GM12874 (cell line): ENCODE measurements at regions not wholly inside any gene's neighbourhood (a gene's known extent, or its start where the extent isn't known, plus 50 kb on each side); places are given as distances from the start of the nearest gene placed in this dataset.

ENCODE experiments used
- TF ChIP-seq, protein P1 (sequence below): IDR thresholded peaks from 2 replicates; pipeline ENCODE4 v1.5.1; 2011; ENCODE audit warnings: low read depth, mild to moderate bottlenecking, control low read depth, low read length, moderate library complexity; ENCODE audit not compliant: insufficient read depth

DNA sequence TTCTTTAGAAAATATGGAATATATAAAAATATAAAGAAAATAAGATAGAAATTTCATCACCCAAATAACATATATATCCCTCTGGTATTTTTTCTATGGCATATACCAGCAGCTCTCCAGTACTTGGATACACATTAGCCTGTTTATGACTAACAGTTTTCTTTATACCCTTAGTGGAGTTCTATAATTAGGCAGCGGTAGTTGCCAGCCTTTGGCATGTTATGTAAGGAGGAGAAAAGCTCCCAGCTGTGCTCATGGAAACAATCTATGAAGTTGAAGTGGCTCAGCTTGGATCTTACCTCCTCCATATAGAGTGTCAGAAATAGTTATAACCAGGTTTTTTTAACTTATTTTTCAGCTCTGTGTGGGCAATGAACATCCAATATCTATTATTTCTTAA is 1636.8 kb downstream of the AMY1C start:
- TF ChIP-seq, protein P1, sequence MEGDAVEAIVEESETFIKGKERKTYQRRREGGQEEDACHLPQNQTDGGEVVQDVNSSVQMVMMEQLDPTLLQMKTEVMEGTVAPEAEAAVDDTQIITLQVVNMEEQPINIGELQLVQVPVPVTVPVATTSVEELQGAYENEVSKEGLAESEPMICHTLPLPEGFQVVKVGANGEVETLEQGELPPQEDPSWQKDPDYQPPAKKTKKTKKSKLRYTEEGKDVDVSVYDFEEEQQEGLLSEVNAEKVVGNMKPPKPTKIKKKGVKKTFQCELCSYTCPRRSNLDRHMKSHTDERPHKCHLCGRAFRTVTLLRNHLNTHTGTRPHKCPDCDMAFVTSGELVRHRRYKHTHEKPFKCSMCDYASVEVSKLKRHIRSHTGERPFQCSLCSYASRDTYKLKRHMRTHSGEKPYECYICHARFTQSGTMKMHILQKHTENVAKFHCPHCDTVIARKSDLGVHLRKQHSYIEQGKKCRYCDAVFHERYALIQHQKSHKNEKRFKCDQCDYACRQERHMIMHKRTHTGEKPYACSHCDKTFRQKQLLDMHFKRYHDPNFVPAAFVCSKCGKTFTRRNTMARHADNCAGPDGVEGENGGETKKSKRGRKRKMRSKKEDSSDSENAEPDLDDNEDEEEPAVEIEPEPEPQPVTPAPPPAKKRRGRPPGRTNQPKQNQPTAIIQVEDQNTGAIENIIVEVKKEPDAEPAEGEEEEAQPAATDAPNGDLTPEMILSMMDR, result no peak

DNA sequence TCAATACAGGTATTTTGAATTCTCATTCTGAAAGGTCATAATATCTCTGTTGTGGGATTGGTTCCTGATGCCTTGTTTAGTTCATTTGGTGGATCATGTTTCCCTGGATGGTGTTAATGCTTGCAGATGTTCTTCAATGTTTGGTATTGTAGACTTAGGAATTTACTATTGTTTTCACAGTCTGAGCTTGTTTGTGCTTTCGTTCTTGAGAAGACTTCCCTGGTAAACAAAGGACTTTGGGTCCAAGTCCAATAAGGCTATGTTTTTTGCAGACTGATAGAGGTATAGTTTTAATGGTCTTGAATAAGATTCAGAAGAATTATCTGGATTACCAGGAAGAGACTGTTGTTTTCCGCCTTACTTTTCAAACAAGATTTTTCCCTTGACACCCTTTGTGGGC is 1646.3 kb downstream of the AMY1C start:
- TF ChIP-seq, protein P1, result no peak

DNA sequence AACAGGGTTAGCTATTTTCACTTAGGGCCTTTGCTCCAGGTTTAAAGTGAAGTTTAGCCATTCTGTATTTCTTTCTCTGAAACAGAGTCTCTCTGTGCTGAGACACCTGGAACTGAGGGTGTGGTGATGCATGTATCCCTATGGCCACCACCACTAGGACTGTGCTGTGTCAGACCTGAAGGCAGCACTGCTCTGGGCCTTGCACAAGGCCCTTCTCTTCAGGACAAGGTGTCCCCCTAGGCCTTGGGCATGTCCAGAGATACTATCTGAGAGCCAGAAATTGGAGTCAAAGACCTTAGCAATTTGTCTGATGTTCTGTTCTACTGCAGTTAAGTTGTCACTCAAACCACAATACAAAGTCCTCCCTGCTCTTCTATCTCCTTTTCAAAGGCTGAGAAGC is 1649.2 kb downstream of the AMY1C start:
- TF ChIP-seq, protein P1, result no peak

DNA sequence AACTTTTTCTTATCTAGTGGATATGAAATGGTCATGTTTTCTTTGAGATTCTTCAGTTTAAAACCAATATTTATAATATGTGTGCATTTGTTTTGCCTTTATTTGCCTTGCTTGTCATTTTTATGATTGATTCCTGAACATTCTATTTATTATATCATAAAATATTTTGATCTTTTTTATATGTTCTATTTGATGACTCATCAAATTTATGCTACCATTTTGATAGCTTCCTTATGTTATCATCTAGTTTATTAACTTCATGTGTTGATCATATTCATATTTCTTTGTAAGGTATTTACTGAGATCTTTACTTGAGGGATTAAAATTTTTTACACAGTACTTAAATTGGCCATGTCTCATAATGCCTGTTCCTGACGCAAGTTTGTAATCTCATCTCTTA is 1650.0 kb downstream of the AMY1C start:
- TF ChIP-seq, protein P1, result no peak

DNA sequence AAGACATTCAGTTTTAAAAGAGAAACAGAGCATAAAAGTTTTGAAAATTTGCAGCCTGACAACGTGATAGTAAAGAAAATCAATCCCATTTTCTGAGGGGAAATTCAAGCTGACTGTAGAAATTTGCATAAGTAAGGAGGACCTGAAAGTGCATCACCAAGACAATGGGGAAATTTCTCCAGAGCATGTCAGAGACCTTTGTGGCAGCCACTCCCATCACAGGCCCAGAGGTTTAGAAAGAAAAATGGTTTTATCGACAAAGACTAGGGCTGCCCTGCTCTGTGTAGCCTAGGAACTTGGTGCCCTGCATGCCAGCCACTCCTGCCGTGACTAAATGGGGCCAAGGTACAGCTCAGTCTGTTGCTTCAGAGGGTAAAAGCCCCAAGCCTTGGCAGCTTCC is 1640.2 kb upstream of the PRMT6 start:
- TF ChIP-seq, protein P1, result no peak

DNA sequence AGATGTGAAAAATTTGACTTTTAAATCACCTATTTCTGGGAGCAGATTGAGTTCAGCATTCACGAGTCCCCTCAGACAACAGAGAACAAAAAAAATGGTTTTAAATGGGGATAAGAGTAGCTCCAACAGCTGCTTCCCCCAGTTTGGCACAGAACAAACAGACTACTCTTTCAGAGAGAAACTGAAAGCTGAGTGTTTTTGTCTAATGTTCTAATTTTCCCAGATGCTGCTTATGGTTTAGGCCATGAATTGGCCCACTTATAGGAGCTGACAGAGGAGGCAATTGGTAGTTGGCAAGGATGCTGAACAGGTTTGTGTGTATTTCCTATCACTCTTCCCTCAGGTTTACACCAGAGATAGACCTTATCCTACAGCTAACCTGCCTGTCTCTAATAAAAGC is 1637.4 kb upstream of the PRMT6 start:
- TF ChIP-seq, protein P1, result no peak

DNA sequence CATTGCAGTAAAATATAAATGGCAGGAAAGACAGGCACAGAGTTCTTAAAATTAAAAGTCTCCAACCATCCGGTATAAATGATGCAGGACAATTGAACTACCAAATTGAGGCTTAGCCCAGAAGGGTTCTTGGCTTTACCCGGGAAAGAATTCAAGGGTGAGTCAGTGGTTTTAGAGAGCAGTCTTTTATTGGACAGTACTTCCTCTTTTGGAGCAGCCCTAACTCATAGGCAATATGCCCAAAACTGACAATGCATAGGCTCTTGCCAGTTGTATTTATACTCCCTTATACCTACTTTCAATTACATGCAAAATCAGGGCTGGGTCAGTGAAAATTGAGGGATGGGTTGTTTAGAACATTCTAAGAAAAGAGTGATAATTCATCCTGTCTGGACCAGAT is 1628.9 kb upstream of the PRMT6 start:
- TF ChIP-seq, protein P1, result no peak

DNA sequence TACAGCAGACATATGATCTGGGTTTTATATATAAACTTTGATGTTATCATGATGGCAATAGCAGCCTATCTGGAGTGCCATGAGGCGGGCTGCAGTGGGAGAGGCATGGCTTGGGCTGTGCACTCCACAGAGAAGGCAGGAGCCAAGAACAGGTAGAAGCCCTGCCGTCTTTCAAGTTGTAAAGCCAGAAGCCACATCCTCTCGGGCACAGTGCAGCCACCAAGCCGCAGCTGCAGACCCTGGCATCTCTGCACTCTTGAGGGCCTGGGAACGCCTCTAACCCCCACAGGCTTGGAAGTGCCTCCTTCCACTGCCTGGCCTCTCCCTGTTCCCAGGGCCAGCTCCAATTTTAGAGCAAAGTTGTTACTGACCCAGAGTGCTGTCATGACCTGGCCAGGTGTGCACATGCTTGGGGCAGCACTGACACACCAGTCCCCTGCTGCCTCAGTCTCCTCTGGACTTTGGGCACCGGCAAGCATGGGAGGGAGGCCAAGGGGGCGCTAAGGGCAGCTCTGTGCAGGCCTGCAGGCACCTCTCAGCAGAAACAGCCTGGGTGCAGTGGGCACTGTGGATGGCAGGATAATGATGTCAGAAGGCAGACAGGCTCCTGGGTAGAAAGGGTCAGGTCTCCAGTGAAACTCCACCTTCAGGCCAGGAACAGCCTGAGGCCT is 1619.8 kb upstream of the PRMT6 start:
- TF ChIP-seq, protein P1, result no peak
